Heart left ventricle (tissue), 13 donors: ENCODE measurements at regions not wholly inside any gene's neighbourhood (a gene's known extent, or its start where the extent isn't known, plus 50 kb on each side); places are given as distances from the start of the nearest gene placed in this dataset.

Experiments used
- POLR2A ChIP-seq, 2 donors: fragments of 450-650 bp; IDR thresholded peaks; one replicate each; pipeline ENCODE4 v1.6.1; 2017; ENCODE audit warnings: antibody characterized with exemption in 2 of 2, mild to moderate bottlenecking in 2 of 2, moderate library complexity in 2 of 2
- TF ChIP-seq, protein P1 (sequence below), 12 donors: fragments of 200-600 bp; sonication (generic) in 4 of 12; IDR thresholded peaks; one replicate each; pipeline versions ENCODE4 v1.5.0 to v1.8.0; 2018 to 2022; ENCODE audit warnings: antibody characterized with exemption in 12 of 12, mild to moderate bottlenecking in 5 of 12
- donor health status: ischemic (EF 13 %, LVEDD 7.1; RV severe dilation, severe dysfunction).
- donor health status: DM: no; HTN: yes; CAD: no.
- donor health status: DM: no; HTN: no; CAD: no.
- donor health status: ischemic (EF 25% LVEDD 6.9; RV normal size, moderate dysfunction).
- donor health status: ischemic (EF 25% LVEDD 5.7; RV mildly dilated, moderate dysfunction).
- donor health status: ischemic (EF 35%, LVEDD 5.7; RV mildly dilated, moderate dysfunction).
- donor health status: nonischemic (EF 11% LVEDD 7.7; RV severe dilation, severe dysfunction).
- donor health status: DM: yes; HTN: yes; CAD: no.
- donor health status: PGD.
- donor health status: ischemic (EF 29% LVEDD 5.4; RV normal size, mild dysfunction).
- donor health status: nonischemic (EF 23%, LVEDD 6.1; RV moderate dilation, normal function).

DNA sequence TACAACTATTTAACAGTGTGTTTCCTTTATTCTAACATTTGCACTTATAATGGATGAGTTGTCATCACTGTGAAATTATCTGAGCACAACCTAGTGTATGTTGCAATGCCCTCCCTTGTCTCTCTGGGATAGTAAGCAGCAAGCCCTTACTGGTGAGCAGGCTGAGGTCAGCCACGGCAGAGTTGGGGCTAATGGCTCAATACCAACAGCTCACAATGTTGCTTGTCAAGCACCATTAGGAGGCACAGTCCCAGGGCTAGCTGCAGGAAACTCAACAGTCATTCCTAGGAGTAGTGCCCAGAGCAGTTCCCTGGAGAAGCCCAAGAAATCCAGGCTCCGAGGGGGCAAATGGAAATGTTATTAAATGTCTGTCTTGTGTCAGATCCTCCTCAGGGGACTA, 858.4 kb downstream of the GRID1 start:
- no peak for TF ChIP-seq POLR2A (IDR thresholded peaks at IDR 0.05)
- TF ChIP-seq, protein P1, sequence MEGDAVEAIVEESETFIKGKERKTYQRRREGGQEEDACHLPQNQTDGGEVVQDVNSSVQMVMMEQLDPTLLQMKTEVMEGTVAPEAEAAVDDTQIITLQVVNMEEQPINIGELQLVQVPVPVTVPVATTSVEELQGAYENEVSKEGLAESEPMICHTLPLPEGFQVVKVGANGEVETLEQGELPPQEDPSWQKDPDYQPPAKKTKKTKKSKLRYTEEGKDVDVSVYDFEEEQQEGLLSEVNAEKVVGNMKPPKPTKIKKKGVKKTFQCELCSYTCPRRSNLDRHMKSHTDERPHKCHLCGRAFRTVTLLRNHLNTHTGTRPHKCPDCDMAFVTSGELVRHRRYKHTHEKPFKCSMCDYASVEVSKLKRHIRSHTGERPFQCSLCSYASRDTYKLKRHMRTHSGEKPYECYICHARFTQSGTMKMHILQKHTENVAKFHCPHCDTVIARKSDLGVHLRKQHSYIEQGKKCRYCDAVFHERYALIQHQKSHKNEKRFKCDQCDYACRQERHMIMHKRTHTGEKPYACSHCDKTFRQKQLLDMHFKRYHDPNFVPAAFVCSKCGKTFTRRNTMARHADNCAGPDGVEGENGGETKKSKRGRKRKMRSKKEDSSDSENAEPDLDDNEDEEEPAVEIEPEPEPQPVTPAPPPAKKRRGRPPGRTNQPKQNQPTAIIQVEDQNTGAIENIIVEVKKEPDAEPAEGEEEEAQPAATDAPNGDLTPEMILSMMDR (IDR thresholded peaks at IDR 0.05), result no peak
